Fibroblast of pulmonary artery (primary cell): ENCODE measurements at regions not wholly inside any gene's neighbourhood (a gene's known extent, or its start where the extent isn't known, plus 50 kb on each side); places are given as distances from the start of the nearest gene placed in this dataset.
"Not testable (repeated sequence)": the region's sequence is repeated elsewhere in the genome, so short reads cannot be mapped to it uniquely, and the experiment has no call there.

Experiments used
- DNase-seq: peaks from one replicate; pipeline ENCODE4 v3.0.0-alpha.2; 2010; ENCODE audit warnings: low read depth
- H3K4me3 ChIP-seq: replicated peaks from 2 replicates; pipeline ENCODE4 v1.5.1; 2011; ENCODE audit warnings: low read depth, mild to moderate bottlenecking, control low read depth, low read length, moderate library complexity
- TF ChIP-seq, protein P1 (sequence below): IDR thresholded peaks from 2 replicates; pipeline ENCODE4 v1.5.1; 2011; ENCODE audit warnings: mild to moderate bottlenecking, control low read depth, low read length, inconsistent platforms; ENCODE audit errors: missing control alignments

DNA sequence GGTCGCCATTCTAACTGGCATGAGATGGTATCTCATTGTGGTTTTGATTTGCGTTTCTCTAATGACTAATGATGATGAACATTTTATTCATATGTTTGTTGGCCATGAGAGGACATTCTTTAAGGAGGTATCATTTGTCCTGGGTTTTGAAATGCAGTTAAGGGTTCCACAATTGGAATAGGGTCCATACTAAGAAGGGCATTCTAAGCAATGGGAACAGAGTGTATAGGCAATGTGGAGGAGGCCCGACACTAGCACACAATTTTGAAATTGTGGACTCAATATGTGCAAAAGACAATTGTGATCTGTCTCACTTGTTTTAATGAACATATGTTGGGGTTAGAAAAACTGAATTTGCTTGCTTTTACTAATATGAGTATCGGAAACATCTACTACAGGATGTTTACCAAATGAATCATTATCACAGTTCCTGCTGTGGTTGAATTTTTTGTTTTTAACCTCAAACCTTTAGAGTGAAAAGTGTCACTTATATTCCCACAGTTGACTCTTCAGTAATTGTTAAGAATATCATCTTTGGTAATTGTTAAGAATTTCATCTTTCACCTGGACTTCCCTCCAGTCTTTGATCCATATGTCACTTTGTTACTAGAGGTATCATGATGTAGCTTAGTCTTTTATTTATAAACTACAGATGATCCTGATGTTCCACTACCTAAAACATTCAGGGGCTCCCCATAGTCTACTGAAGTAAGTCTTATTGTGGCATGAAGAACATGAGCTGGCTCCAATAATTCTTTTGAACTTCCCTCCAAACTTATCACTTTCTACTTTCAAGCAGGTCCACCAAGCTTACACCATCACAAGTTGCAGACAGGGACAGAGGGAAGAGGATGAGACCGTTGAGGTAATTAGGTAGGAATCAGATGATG, 109.7 kb upstream of the KLF12 start:
- no peak overlapping the region for H3K4me3 ChIP-seq
- DNase-seq, result peak; percentile 66
- TF ChIP-seq, protein P1, sequence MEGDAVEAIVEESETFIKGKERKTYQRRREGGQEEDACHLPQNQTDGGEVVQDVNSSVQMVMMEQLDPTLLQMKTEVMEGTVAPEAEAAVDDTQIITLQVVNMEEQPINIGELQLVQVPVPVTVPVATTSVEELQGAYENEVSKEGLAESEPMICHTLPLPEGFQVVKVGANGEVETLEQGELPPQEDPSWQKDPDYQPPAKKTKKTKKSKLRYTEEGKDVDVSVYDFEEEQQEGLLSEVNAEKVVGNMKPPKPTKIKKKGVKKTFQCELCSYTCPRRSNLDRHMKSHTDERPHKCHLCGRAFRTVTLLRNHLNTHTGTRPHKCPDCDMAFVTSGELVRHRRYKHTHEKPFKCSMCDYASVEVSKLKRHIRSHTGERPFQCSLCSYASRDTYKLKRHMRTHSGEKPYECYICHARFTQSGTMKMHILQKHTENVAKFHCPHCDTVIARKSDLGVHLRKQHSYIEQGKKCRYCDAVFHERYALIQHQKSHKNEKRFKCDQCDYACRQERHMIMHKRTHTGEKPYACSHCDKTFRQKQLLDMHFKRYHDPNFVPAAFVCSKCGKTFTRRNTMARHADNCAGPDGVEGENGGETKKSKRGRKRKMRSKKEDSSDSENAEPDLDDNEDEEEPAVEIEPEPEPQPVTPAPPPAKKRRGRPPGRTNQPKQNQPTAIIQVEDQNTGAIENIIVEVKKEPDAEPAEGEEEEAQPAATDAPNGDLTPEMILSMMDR, result no peak

DNA sequence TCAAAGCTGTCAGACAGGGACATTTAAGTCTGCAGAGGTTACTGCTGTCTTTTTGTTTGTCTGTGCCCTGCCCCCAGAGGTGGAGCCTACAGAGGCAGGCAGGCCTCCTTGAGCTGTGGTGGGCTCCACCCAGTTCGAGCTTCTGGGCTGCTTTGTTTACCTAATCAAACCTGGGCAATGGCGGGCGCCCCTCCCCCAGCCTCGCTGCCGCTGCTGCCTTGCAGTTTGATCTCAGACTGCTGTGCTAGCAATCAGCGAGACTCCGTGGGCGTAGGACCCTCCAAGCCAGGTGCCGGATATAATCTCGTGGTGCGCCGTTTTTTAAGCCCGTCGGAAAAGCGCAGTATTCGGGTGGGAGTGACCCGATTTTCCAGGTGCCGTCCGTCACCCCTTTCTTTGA, 107.1 kb upstream of the KLF12 start:
- H3K4me3 ChIP-seq, DNase-seq: not testable (repeated sequence)

DNA sequence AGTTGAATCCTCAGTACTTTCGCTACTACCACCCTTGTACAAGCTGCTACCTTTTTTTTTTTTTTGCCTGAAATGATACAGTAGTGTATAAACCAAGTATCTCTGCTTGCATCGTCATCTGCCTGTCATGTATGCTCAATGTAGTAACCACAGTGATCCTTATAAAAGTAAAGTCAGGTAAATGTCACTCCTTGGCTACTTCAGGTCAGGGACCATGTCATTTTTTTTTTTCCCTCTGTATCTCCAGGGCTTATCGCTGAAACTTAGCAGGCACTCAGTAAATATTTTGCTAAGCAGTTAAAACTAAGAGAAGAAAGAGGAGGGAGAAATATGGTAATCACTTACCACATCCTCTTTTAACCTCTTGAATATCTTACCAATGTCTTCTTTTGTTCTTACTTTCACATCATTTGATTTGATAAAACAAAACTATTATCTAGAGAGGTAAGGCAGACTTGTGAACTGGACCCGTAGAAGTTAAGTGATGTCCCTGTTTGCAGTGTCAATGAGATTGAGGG, 96.8 kb upstream of the KLF12 start:
- DNase-seq, result no peak
- H3K4me3 ChIP-seq, result no peak overlapping the region
- TF ChIP-seq, protein P1, result no peak

DNA sequence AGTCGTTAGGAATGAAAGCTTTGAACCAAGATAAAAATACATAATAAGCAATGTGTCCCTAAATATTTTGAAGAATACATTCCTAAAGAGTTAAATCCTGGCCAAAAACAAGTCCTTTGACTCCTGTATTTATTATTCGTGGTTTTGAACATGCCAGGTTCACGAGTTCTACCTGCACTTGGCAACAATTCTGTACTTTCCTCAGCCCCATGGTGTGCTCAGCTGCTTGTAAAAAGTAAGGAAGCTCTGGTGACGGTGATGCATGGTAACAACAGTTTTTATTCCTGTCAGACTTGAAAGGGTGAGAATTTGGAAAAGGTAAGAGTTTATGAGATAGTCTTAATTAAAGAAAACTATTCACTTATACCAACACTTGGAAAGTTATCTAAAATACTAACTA, 95.0 kb upstream of the KLF12 start:
- no peak overlapping the region for H3K4me3 ChIP-seq
- no peak for DNase-seq
- TF ChIP-seq, protein P1, result no peak

DNA sequence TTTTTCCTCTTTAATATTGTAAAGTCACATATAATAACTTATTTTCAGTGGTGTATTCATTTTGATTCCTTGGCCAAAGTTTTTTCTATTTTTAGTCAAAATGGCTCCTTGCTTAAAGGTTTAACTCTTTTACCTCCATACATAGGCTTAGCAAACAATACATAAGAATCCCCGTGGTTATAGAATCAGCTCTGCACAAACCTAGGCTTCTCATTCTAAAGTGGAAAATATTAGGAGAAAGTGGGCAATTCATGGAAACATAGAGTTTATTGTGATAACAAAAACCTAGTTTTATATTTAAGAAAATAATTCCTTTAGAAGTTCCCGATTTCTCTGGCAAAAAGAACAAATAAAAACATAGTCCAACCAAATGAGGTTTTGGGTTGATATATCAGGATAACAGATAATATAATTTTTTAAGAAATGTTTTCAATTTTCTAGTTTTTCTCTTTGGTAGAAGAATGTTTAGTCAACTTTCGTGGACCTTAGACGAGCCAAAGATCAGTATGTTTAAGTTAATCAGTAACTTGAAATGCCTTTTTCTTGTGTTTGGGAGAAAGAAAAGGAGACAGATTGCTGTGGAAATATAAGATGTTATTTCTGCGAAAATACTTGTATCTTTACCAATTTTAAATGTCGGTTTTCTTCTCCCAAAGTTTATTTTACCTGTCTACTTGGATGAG, 93.4 kb upstream of the KLF12 start:
- TF ChIP-seq, protein P1, result no peak
- DNase-seq, result no peak
- no peak overlapping the region for H3K4me3 ChIP-seq

DNA sequence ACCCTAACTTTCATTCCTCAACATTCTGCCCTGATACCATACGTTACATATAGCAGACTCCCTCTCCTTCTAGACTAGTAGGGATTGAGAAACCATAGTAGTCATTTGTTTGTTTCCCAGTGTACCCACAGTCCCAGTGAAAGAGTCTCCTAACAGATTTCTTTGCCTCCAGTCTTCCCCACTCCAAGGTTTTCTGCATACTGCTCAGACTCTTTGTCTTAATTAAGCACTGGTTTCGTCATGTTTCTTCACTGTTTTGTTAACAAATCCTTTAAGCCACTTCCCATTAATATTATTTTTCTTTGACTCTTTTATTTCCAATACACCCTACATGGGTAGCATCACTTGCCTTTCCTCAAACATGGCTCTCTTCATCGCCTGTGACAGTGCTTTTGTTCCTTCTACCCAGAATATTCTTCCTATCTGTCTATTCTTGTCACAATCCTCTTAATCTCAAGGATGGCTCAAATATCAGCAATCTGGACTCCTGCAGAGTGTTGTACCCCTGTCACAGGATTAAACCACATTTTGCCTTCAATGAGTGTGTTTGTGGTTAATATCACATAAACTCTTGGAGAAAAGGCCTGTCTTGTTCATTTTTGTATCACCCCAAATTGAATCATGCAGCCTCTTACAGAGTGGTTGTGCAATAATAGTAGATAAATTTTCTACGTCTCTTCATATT, 92.7 kb upstream of the KLF12 start:
- TF ChIP-seq, protein P1, result no peak
- H3K4me3 ChIP-seq, result no peak overlapping the region
- no peak for DNase-seq

DNA sequence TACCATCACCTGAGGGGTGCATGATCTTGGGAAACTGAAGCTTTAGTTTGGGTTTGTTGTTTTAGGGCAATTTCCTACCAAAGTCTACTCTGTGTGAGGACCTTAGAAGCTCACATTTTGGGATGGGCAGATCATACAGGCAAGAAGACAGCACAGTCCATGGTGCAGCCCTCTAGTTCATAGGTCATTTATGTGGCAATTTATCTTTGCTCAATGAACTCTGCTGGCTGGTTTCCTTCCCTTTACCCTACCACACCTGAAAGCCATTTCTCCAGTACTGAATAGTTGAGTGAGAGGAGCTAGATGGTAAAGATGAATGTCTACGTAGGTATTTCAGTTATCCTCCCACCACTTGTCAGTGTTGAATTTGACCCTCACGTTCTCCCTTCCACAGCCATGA, 87.5 kb upstream of the KLF12 start:
- TF ChIP-seq, protein P1, result no peak
- no peak overlapping the region for H3K4me3 ChIP-seq
- DNase-seq, result no peak
